Neural crest cell (in vitro differentiated cells): ENCODE measurements at regions not wholly inside any gene's neighbourhood (a gene's known extent, or its start where the extent isn't known, plus 50 kb on each side); places are given as distances from the start of the nearest gene placed in this dataset.

ENCODE experiments used
- DNase-seq: peaks from one replicate; pipeline ENCODE4 v3.0.0; 2021; ENCODE audit warnings: low read depth, mixed read lengths, low spot score
- H3K27ac Mint-ChIP-seq: one replicate; pipeline ENCODE4 v1.8.0; 2021; ENCODE audit warnings: mild to moderate bottlenecking, mixed read lengths; ENCODE audit not compliant: unreplicated experiment
- H3K27me3 Mint-ChIP-seq: 2 replicates; pipeline ENCODE4 v1.8.0; 2021; ENCODE audit warnings: low read depth, mild to moderate bottlenecking, mixed read lengths
- H3K36me3 Mint-ChIP-seq: 2 replicates; pipeline ENCODE4 v1.8.0; 2021; ENCODE audit warnings: low read depth, mild to moderate bottlenecking, mixed read lengths
- H3K4me1 Mint-ChIP-seq: 2 replicates; pipeline ENCODE4 v1.8.0; 2021; ENCODE audit warnings: mixed read lengths
- H3K4me3 Mint-ChIP-seq: one replicate; pipeline ENCODE4 v1.8.0; 2021; ENCODE audit warnings: mild to moderate bottlenecking, mixed read lengths
- H3K9me3 Mint-ChIP-seq: 2 replicates; pipeline ENCODE4 v1.8.0; 2021; ENCODE audit warnings: mixed read lengths
- CTCF ChIP-seq: fragments of 200-600 bp; sonication (generic); conservative IDR thresholded peaks from 2 replicates; pipeline ENCODE4 v1.5.0; 2021; ENCODE audit warnings: antibody characterized with exemption, mild to moderate bottlenecking

GRCh38 chr12:113638460-113638775 is 166.7 kb upstream of the LHX5 start:
- H3K27ac Mint-ChIP-seq, result no peak overlapping the region
- DNase-seq, result no peak
- no peaks in the 10 kb centered on the region for H3K9me3 Mint-ChIP-seq
- no peak for TF ChIP-seq CTCF
- H3K36me3 Mint-ChIP-seq, result no peaks in the 10 kb centered on the region
- peaks cover 10% of the 10 kb centered on the region for H3K4me1 Mint-ChIP-seq
- peaks cover 95% of the 10 kb centered on the region for H3K27me3 Mint-ChIP-seq
- peak overlapping the region; percentile 60 for H3K4me3 Mint-ChIP-seq

GRCh38 chr12:113634982-113635381 is 163.3 kb upstream of the LHX5 start:
- no peak for TF ChIP-seq CTCF
- no peak overlapping the region for H3K4me3 Mint-ChIP-seq
- no peaks in the 10 kb centered on the region for H3K36me3 Mint-ChIP-seq
- no peak overlapping the region for H3K27ac Mint-ChIP-seq
- DNase-seq, result no peak
- H3K4me1 Mint-ChIP-seq, result peaks cover 10% of the 10 kb centered on the region
- peaks cover 82% of the 10 kb centered on the region for H3K27me3 Mint-ChIP-seq
- no peaks in the 10 kb centered on the region for H3K9me3 Mint-ChIP-seq

- TF ChIP-seq CTCF, result no peak
- peaks cover 10% of the 10 kb centered on the region for H3K4me1 Mint-ChIP-seq
- H3K36me3 Mint-ChIP-seq, result no peaks in the 10 kb centered on the region
- H3K4me3 Mint-ChIP-seq, result no peak overlapping the region
- DNase-seq, result no peak
- H3K27ac Mint-ChIP-seq, result no peak overlapping the region
- H3K27me3 Mint-ChIP-seq, result peaks cover 82% of the 10 kb centered on the region
- H3K9me3 Mint-ChIP-seq, result no peaks in the 10 kb centered on the region
Observed at GRCh38 chr12:113634474-113634873, 162.8 kb upstream of the LHX5 start.

- Mint-ChIP-seq H3K9me3 (no peaks in the 10 kb centered on the region), H3K27ac (no peak overlapping the region), H3K27me3 (peaks cover 82% of the 10 kb centered on the region), H3K36me3 (no peaks in the 10 kb centered on the region), H3K4me3 (no peak overlapping the region), H3K4me1 (peaks cover 5% of the 10 kb centered on the region)
- TF ChIP-seq CTCF, result no peak
- DNase-seq, result no peak
Observed at GRCh38 chr12:113633678-113634332, 162.1 kb upstream of the LHX5 start.

- peaks cover 77% of the 10 kb centered on the region for H3K27me3 Mint-ChIP-seq
- H3K27ac Mint-ChIP-seq, result no peak overlapping the region
- H3K9me3 Mint-ChIP-seq, result no peaks in the 10 kb centered on the region
- no peak for DNase-seq
- no peak for TF ChIP-seq CTCF
- H3K4me1 Mint-ChIP-seq, result no peaks in the 10 kb centered on the region
- no peak overlapping the region for H3K4me3 Mint-ChIP-seq
- no peaks in the 10 kb centered on the region for H3K36me3 Mint-ChIP-seq
Observed at GRCh38 chr12:113630625-113631024, 159.0 kb upstream of the LHX5 start.
